ENCODE measurements at regions not wholly inside any gene's neighbourhood (a gene's known extent, or its start where the extent isn't known, plus 50 kb on each side); places are given as distances from the start of the nearest gene placed in this dataset.

GRCh38 chr20:11459090-11459890 is 458.4 kb upstream of the BTBD3 start:
- Mint-ChIP-seq H3K9me3 (peaks cover 5% of the 10 kb centered on the region), H3K4me3 (no peak overlapping the region), H3K27ac (no peak overlapping the region), H3K36me3 (ENCODE audit: low read depth) (no peaks in the 10 kb centered on the region), H3K27me3 (no peaks in the 10 kb centered on the region), H3K4me1 (no peaks in the 10 kb centered on the region)
- intact Hi-C loops (cut with micrococcal nuclease): no loop called here
- no peak for ATAC-seq (ENCODE audit: low read depth)
- POLR2A ChIA-PET: no interaction called here
- DNase-seq: no peak
- no peak for TF ChIP-seq CTCF (IDR thresholded peaks at IDR 0.05)
- CTCF ChIA-PET: no interaction called here

- H3K27me3 Mint-ChIP-seq: no peaks in the 10 kb centered on the region
- no peak for DNase-seq
- no peak for ATAC-seq (ENCODE audit: low read depth)
- TF ChIP-seq CTCF (IDR thresholded peaks at IDR 0.05): no peak
- no peak overlapping the region for H3K4me3 Mint-ChIP-seq
- no peaks in the 10 kb centered on the region for H3K36me3 Mint-ChIP-seq (ENCODE audit: low read depth)
- intact Hi-C loops (cut with micrococcal nuclease): no loop called here
- H3K4me1 Mint-ChIP-seq: no peaks in the 10 kb centered on the region
- peaks cover 6% of the 10 kb centered on the region for H3K9me3 Mint-ChIP-seq
- POLR2A ChIA-PET: no interaction called here
- CTCF ChIA-PET: no interaction called here
- H3K27ac Mint-ChIP-seq: no peak overlapping the region
These were observed 450.3 kb upstream of the BTBD3 start for GRCh38 chr20:11467436-11467835.

- no peak overlapping the region for H3K27ac Mint-ChIP-seq
- CTCF ChIA-PET: no interaction called here
- no peak for TF ChIP-seq CTCF (IDR thresholded peaks at IDR 0.05)
- POLR2A ChIA-PET: no interaction called here
- intact Hi-C loops (cut with micrococcal nuclease): no loop called here
- no peak overlapping the region for H3K4me3 Mint-ChIP-seq
- H3K4me1 Mint-ChIP-seq: no peaks in the 10 kb centered on the region
- DNase-seq (no peak), ATAC-seq (ENCODE audit: low read depth) (no peak)
- no peaks in the 10 kb centered on the region for H3K36me3 Mint-ChIP-seq (ENCODE audit: low read depth)
- peaks cover 4% of the 10 kb centered on the region for H3K9me3 Mint-ChIP-seq
- H3K27me3 Mint-ChIP-seq: no peaks in the 10 kb centered on the region
These were observed 448.8 kb upstream of the BTBD3 start for GRCh38 chr20:11468880-11469279.

- no peak overlapping the region for H3K4me3 Mint-ChIP-seq
- TF ChIP-seq CTCF (IDR thresholded peaks at IDR 0.05): no peak
- intact Hi-C loops (cut with micrococcal nuclease): no loop called here
- no peaks in the 10 kb centered on the region for H3K27me3 Mint-ChIP-seq
- no peak overlapping the region for H3K27ac Mint-ChIP-seq
- ChIA-PET POLR2A (no interaction called here), CTCF (no interaction called here)
- H3K4me1 Mint-ChIP-seq: no peaks in the 10 kb centered on the region
- DNase-seq (no peak), ATAC-seq (ENCODE audit: low read depth) (no peak)
- H3K9me3 Mint-ChIP-seq: no peaks in the 10 kb centered on the region
- no peaks in the 10 kb centered on the region for H3K36me3 Mint-ChIP-seq (ENCODE audit: low read depth)
These were observed 447.8 kb upstream of the BTBD3 start for GRCh38 chr20:11469795-11470435.

GRCh38 chr20:11473983-11474382 is 443.7 kb upstream of the BTBD3 start:
- POLR2A ChIA-PET: no interaction called here
- CTCF ChIA-PET: no interaction called here
- no peaks in the 10 kb centered on the region for H3K4me1 Mint-ChIP-seq
- H3K27me3 Mint-ChIP-seq: no peaks in the 10 kb centered on the region
- H3K9me3 Mint-ChIP-seq: peaks cover 5% of the 10 kb centered on the region
- ATAC-seq (ENCODE audit: low read depth): no peak
- intact Hi-C loops (cut with micrococcal nuclease): no loop called here
- no peak for TF ChIP-seq CTCF (IDR thresholded peaks at IDR 0.05)
- no peak overlapping the region for H3K27ac Mint-ChIP-seq
- DNase-seq: no peak
- no peaks in the 10 kb centered on the region for H3K36me3 Mint-ChIP-seq (ENCODE audit: low read depth)
- no peak overlapping the region for H3K4me3 Mint-ChIP-seq

Measured in activated B cell treated with CpG ODN at 0.5 μM for 24 hours (primary cell).